OCI-LY7 (cell line): ENCODE measurements at regions not wholly inside any gene's neighbourhood (a gene's known extent, or its start where the extent isn't known, plus 50 kb on each side); places are given as distances from the start of the nearest gene placed in this dataset.

Source experiments
- BruUV-seq: library from RNA; stranded (reverse); fragments of 400-500 nt; replicated peaks from 2 replicates; lab custom pipeline; 2021; lab: Mats Ljungman, UMichigan
- CTCF ChIA-PET: fragments of 300-600 bp; sonication (Branson Sonifier 250); formaldehyde crosslinking; loops from one replicate; lab custom pipeline; 2022; ENCODE audit warnings: antibody characterized with exemption; ENCODE audit not compliant: unreplicated experiment; lab: Charles Lee
- POLR2A ChIA-PET: fragments of 300-600 bp; sonication (Branson Sonifier 250); formaldehyde crosslinking; loops from one replicate; lab custom pipeline; 2022; ENCODE audit warnings: antibody characterized with exemption; lab: Charles Lee
- DNase-seq: peaks from one replicate; pipeline ENCODE4 v3.0.0-alpha.2; 2015; ENCODE audit warnings: low spot score
- H2AFZ ChIP-seq: fragments of 200-600 bp; sonication (generic), shearing (Covaris generic); 2 replicates; pipeline ENCODE4 v1.6.1; 2014; ENCODE audit warnings: mild to moderate bottlenecking, antibody characterized with exemption, low read length, moderate library complexity
- H3K27ac ChIP-seq: fragments of 200-600 bp; sonication (generic); 2 replicates; pipeline ENCODE4 v1.5.1; 2014; ENCODE audit warnings: mixed run types, low read depth, mild to moderate bottlenecking, moderate library complexity, low read length, inconsistent platforms; ENCODE audit not compliant: poor library complexity, severe bottlenecking
- H3K36me3 ChIP-seq: fragments of 200-600 bp; sonication (generic); 2 replicates; pipeline ENCODE4 v1.6.1; 2014; ENCODE audit warnings: mild to moderate bottlenecking, antibody characterized with exemption, low read length, moderate library complexity, mixed read lengths; ENCODE audit not compliant: insufficient read depth
- H3K4me1 ChIP-seq: fragments of 200-600 bp; sonication (generic); 2 replicates; pipeline ENCODE4 v1.5.1; 2014; ENCODE audit warnings: mild to moderate bottlenecking, low read length; ENCODE audit not compliant: insufficient read depth, poor library complexity, severe bottlenecking
- H3K4me2 ChIP-seq: fragments of 200-600 bp; sonication (generic); 2 replicates; pipeline ENCODE4 v1.6.1; 2014; ENCODE audit warnings: mild to moderate bottlenecking, low read length
- H3K4me3 ChIP-seq: fragments of 200-600 bp; sonication (generic); 2 replicates; pipeline ENCODE4 v1.5.1; 2014; ENCODE audit warnings: mild to moderate bottlenecking, low read depth, low read length; ENCODE audit not compliant: poor library complexity, severe bottlenecking
- H3K79me2 ChIP-seq: fragments of 200-600 bp; sonication (generic); 2 replicates; pipeline ENCODE4 v1.6.1; 2016; ENCODE audit warnings: low read depth, mild to moderate bottlenecking, low read length, moderate library complexity, mixed read lengths; ENCODE audit not compliant: insufficient read depth
- H3K9me2 ChIP-seq: fragments of 200-600 bp; sonication (generic); 2 replicates; pipeline ENCODE4 v1.6.1; 2016; ENCODE audit warnings: mild to moderate bottlenecking, low read length, mixed read lengths; ENCODE audit not compliant: insufficient read depth
- H3K9me3 ChIP-seq: fragments of 200-600 bp; sonication (generic); 2 replicates; pipeline ENCODE4 v1.6.1; 2014; ENCODE audit warnings: mild to moderate bottlenecking, mixed run types, low read length, mixed read lengths
- H4K20me1 ChIP-seq: fragments of 200-600 bp; sonication (generic); 2 replicates; pipeline ENCODE4 v1.6.1; 2014; ENCODE audit warnings: mild to moderate bottlenecking, antibody characterized with exemption, low read length, moderate library complexity, mixed read lengths; ENCODE audit not compliant: insufficient read depth
- EZH2phosphoT487 ChIP-seq: fragments of 200-600 bp; sonication (generic); IDR thresholded peaks from 2 replicates; pipeline ENCODE4 v1.6.1; 2018; ENCODE audit warnings: low read depth, borderline replicate concordance, mild to moderate bottlenecking, mixed run types, antibody characterized with exemption, low read length, moderate library complexity, mixed read lengths
- intact Hi-C: fragments of 100-400 bp; cut with micrococcal nuclease; formaldehyde crosslinking; loops from one replicate; pipeline ENCODE4 v1.10.0; 2022; ENCODE audit not compliant: unreplicated experiment
- TF ChIP-seq, protein P1 (sequence below): fragments of 200-600 bp; sonication (generic); conservative IDR thresholded peaks from 2 replicates; pipeline ENCODE4 v1.5.1; 2014; ENCODE audit warnings: mild to moderate bottlenecking, antibody characterized with exemption, low read length, moderate library complexity, mixed read lengths

DNA sequence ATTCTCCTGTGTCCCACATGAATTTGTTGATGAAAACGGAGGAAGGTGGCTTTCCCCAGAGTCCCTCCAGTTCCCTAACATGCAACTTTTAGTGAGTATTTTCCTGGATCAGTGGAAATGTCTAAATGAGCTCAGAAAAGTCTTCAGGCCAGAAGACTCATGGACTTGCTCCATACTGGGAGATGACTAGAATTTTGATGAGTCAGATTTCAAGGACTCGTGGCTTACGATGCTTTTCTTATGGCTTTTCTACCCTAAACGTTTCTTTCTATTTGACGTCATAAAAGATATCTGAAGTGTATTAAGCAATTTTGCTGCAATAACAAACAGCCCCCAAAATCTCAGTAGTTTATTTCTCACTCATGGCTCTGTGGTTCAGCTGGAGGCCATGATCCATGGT lies 397.6 kb downstream of the FBXO15 start:
- no peak overlapping the region for H3K4me2 ChIP-seq
- ChIA-PET POLR2A (no interaction called here), CTCF (no interaction called here)
- DNase-seq = no peak
- H4K20me1 ChIP-seq = no peaks in the 10 kb centered on the region
- intact Hi-C loops = no loop called here
- H3K4me1 ChIP-seq = no peaks in the 10 kb centered on the region
- H3K27ac ChIP-seq = no peak overlapping the region
- TF ChIP-seq EZH2phosphoT487 = no peak
- TF ChIP-seq, protein P1, sequence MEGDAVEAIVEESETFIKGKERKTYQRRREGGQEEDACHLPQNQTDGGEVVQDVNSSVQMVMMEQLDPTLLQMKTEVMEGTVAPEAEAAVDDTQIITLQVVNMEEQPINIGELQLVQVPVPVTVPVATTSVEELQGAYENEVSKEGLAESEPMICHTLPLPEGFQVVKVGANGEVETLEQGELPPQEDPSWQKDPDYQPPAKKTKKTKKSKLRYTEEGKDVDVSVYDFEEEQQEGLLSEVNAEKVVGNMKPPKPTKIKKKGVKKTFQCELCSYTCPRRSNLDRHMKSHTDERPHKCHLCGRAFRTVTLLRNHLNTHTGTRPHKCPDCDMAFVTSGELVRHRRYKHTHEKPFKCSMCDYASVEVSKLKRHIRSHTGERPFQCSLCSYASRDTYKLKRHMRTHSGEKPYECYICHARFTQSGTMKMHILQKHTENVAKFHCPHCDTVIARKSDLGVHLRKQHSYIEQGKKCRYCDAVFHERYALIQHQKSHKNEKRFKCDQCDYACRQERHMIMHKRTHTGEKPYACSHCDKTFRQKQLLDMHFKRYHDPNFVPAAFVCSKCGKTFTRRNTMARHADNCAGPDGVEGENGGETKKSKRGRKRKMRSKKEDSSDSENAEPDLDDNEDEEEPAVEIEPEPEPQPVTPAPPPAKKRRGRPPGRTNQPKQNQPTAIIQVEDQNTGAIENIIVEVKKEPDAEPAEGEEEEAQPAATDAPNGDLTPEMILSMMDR = no peak
- no peak overlapping the region for H2AFZ ChIP-seq
- no peaks in the 10 kb centered on the region for H3K36me3 ChIP-seq
- no peaks in the 10 kb centered on the region for H3K79me2 ChIP-seq
- H3K9me3 ChIP-seq = no peaks in the 10 kb centered on the region
- no TSS peak for BruUV-seq
- H3K9me2 ChIP-seq = no peaks in the 10 kb centered on the region
- H3K4me3 ChIP-seq = no peak overlapping the region

DNA sequence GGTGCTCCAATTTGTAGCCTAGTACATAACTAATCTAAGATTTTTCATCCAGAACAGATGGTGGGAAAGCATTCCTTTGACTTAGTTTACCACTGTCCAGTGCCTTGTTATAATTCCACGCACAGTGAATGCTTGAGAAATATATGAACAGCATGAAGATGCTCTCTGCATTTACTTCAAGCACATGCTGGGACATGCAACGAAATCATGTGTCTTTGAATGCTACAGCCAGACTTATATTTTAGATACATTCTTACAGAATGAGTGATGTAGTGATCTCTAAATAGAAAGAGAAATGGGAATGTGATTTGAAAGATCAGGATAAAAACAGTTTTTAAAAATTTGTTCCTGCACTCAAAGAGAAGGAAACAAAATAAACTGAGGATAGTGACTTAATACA lies 398.3 kb downstream of the FBXO15 start:
- ChIA-PET POLR2A (no interaction called here), CTCF (no interaction called here)
- no TSS peak for BruUV-seq
- no peaks in the 10 kb centered on the region for H3K36me3 ChIP-seq
- TF ChIP-seq, protein P1 = no peak
- TF ChIP-seq EZH2phosphoT487 = no peak
- no peaks in the 10 kb centered on the region for H3K9me3 ChIP-seq
- no peaks in the 10 kb centered on the region for H3K4me1 ChIP-seq
- no peaks in the 10 kb centered on the region for H4K20me1 ChIP-seq
- no peak overlapping the region for H3K27ac ChIP-seq
- no peak overlapping the region for H3K4me2 ChIP-seq
- no peak for DNase-seq
- no peaks in the 10 kb centered on the region for H3K79me2 ChIP-seq
- H2AFZ ChIP-seq = no peak overlapping the region
- H3K9me2 ChIP-seq = no peaks in the 10 kb centered on the region
- intact Hi-C loops = no loop called here
- no peak overlapping the region for H3K4me3 ChIP-seq

DNA sequence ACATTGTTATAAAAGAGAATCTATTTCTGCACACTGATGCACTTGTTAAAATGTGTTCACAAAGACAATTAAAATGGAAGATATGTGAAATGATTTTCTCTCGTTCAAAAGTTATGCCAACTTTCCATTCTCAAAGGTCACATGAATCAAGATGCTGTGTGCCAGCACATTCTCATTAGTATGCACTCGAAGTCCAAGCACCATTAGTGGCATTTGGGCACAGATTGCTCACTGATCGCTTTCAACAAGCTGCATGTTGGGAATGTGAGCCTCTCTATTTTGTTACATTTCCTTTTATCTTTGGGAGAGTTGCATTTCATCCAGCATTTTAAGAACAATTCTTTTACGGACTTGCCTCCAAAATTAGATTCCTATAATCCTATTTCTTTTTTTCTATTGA lies 398.9 kb downstream of the FBXO15 start:
- ChIA-PET POLR2A (no interaction called here), CTCF (no interaction called here)
- TF ChIP-seq, protein P1 = no peak
- TF ChIP-seq EZH2phosphoT487 = no peak
- Histone ChIP-seq H3K27ac (no peak overlapping the region), H3K4me1 (no peaks in the 10 kb centered on the region), H3K9me2 (no peaks in the 10 kb centered on the region), H3K9me3 (no peaks in the 10 kb centered on the region), H4K20me1 (no peaks in the 10 kb centered on the region), H3K4me2 (no peak overlapping the region), H3K36me3 (no peaks in the 10 kb centered on the region), H2AFZ (no peak overlapping the region), H3K79me2 (no peaks in the 10 kb centered on the region), H3K4me3 (no peak overlapping the region)
- no TSS peak for BruUV-seq
- no peak for DNase-seq
- intact Hi-C loops = no loop called here
